ENCODE measurements at regions not wholly inside any gene's neighbourhood (a gene's known extent, or its start where the extent isn't known, plus 50 kb on each side); places are given as distances from the start of the nearest gene placed in this dataset.

DNA sequence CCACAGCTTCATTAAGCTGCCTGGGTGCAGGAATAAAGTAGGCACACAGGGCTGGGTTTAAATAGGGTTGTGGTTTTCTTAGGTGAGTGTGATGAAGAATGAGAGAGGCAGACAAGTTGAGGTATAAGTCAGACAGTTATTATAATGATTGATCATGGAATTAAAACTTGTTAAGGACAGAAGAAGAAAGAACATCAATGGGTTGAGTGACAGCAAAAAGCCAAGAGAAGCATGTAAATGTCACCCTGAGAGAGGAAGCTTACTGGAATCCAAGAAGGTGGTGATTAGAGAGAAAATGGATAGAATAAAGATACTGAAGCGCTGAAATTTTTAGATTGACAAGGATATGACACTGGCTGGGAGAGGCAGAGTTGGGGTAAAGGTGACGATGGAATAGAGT is 325.2 kb upstream of the SLITRK1 start:
- TF ChIP-seq, protein P1, sequence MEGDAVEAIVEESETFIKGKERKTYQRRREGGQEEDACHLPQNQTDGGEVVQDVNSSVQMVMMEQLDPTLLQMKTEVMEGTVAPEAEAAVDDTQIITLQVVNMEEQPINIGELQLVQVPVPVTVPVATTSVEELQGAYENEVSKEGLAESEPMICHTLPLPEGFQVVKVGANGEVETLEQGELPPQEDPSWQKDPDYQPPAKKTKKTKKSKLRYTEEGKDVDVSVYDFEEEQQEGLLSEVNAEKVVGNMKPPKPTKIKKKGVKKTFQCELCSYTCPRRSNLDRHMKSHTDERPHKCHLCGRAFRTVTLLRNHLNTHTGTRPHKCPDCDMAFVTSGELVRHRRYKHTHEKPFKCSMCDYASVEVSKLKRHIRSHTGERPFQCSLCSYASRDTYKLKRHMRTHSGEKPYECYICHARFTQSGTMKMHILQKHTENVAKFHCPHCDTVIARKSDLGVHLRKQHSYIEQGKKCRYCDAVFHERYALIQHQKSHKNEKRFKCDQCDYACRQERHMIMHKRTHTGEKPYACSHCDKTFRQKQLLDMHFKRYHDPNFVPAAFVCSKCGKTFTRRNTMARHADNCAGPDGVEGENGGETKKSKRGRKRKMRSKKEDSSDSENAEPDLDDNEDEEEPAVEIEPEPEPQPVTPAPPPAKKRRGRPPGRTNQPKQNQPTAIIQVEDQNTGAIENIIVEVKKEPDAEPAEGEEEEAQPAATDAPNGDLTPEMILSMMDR (conservative IDR thresholded peaks at IDR 0.05; ENCODE audit: low read depth, low read length), result no peak
- TF ChIP-seq EZH2 (IDR thresholded peaks at IDR 0.05; ENCODE audit: borderline replicate concordance, low read depth, low read length, poor library complexity, severe bottlenecking), result no peak
- no peaks in the 10 kb centered on the region for H3K36me3 ChIP-seq (ENCODE audit: insufficient read depth, low read length, poor library complexity, severe bottlenecking)
- no peak overlapping the region for H3K4me3 ChIP-seq (ENCODE audit: low read depth, low read length, poor library complexity, severe bottlenecking)
- intact Hi-C loops (cut with micrococcal nuclease; ENCODE audit: unreplicated experiment), result no loop called here
- ChIA-PET POLR2A (ENCODE audit: low non-redundant PET) (no interaction called here), CTCF (no interaction called here)
- no TSS peak for BruUV-seq (replicated peaks)
- no peak for DNase-seq (ENCODE audit: low spot score)
- H3K9me3 ChIP-seq (ENCODE audit: low read depth, low read length, poor library complexity, severe bottlenecking), result no peaks in the 10 kb centered on the region
- no peaks in the 10 kb centered on the region for H3K27me3 ChIP-seq (replicated peaks; ENCODE audit: insufficient read depth, low read depth, low read length, poor library complexity)
- H3K4me1 ChIP-seq (ENCODE audit: insufficient read depth, low read length, poor library complexity, severe bottlenecking), result no peaks in the 10 kb centered on the region
- H3K27ac ChIP-seq (ENCODE audit: low read depth, low read length, poor library complexity, severe bottlenecking), result no peak overlapping the region

DNA sequence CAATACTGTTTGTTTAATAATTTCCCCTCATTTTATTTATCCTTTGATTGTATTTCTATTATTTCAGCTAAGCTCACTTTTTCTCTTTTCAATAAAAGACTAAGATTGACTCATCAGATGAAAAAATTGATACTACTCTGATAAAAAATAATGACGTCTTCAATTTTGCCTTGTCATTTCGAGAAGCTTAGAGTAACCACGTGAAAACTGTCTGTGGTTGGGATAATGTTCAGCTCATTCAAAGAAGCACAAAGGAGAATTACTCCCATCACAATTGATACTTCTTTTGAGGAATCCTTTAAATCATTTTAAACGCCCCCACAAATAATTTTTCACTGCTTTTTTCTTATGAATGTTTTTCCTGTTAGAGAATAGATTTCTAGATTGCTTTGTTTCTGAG is 318.7 kb upstream of the SLITRK1 start:
- intact Hi-C loops (cut with micrococcal nuclease; ENCODE audit: unreplicated experiment), result no loop called here

DNA sequence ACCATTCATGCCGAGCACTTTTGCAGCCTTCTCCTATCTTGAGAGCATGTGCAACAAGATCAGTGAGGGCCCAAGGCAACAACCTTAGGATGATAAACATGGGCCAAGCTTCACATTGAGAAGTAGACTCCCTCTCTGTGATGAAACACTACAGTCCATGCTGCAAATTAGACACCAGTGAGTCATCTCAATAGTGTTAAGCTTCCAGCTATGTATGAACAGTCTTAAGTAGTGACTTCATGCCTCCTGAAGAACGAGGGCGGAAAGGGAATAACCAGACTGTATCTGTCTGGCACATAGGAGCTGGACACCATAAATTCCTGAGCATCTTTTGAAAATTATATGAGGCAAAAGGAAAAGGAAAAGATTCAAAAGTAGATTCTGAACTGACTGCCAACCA is 309.9 kb upstream of the SLITRK1 start:
- BruUV-seq (replicated peaks), result no TSS peak
- ChIA-PET CTCF (no interaction called here), POLR2A (ENCODE audit: low non-redundant PET) (no interaction called here)
- Histone ChIP-seq H3K4me1 (ENCODE audit: insufficient read depth, low read length, poor library complexity, severe bottlenecking) (peaks cover 27% of the 10 kb centered on the region), H3K9me3 (ENCODE audit: low read depth, low read length, poor library complexity, severe bottlenecking) (peaks cover 12% of the 10 kb centered on the region), H3K36me3 (ENCODE audit: insufficient read depth, low read length, poor library complexity, severe bottlenecking) (no peaks in the 10 kb centered on the region), H3K27me3 (replicated peaks; ENCODE audit: insufficient read depth, low read depth, low read length, poor library complexity) (no peaks in the 10 kb centered on the region), H3K4me3 (ENCODE audit: low read depth, low read length, poor library complexity, severe bottlenecking) (no peak overlapping the region), H3K27ac (ENCODE audit: low read depth, low read length, poor library complexity, severe bottlenecking) (peak overlapping the region; percentile 34)
- intact Hi-C loops (cut with micrococcal nuclease; ENCODE audit: unreplicated experiment), result loop anchor here (10.0 kb wide), 1 partner anchor 617 kb away; no protein-coding TSS in a partner anchor
- TF ChIP-seq EZH2 (IDR thresholded peaks at IDR 0.05; ENCODE audit: borderline replicate concordance, low read depth, low read length, poor library complexity, severe bottlenecking), result no peak
- TF ChIP-seq, protein P1 (conservative IDR thresholded peaks at IDR 0.05; ENCODE audit: low read depth, low read length), result no peak
- peak; percentile 76 for DNase-seq (ENCODE audit: low spot score)

More for the DNA sequence above, 318.7 kb upstream of the SLITRK1 start:
- CTCF ChIA-PET, result no interaction called here
- H3K36me3 ChIP-seq (ENCODE audit: insufficient read depth, low read length, poor library complexity, severe bottlenecking), result no peaks in the 10 kb centered on the region
- TF ChIP-seq, protein P1 (conservative IDR thresholded peaks at IDR 0.05; ENCODE audit: low read depth, low read length), result no peak
- no peak for TF ChIP-seq EZH2 (IDR thresholded peaks at IDR 0.05; ENCODE audit: borderline replicate concordance, low read depth, low read length, poor library complexity, severe bottlenecking)
- H3K27me3 ChIP-seq (replicated peaks; ENCODE audit: insufficient read depth, low read depth, low read length, poor library complexity), result no peaks in the 10 kb centered on the region
- DNase-seq (ENCODE audit: low spot score), result no peak
- H3K9me3 ChIP-seq (ENCODE audit: low read depth, low read length, poor library complexity, severe bottlenecking), result peaks cover 6% of the 10 kb centered on the region
- no peaks in the 10 kb centered on the region for H3K4me1 ChIP-seq (ENCODE audit: insufficient read depth, low read length, poor library complexity, severe bottlenecking)
- no TSS peak for BruUV-seq (replicated peaks)
- POLR2A ChIA-PET (ENCODE audit: low non-redundant PET), result no interaction called here
- H3K27ac ChIP-seq (ENCODE audit: low read depth, low read length, poor library complexity, severe bottlenecking), result no peak overlapping the region
- H3K4me3 ChIP-seq (ENCODE audit: low read depth, low read length, poor library complexity, severe bottlenecking), result no peak overlapping the region
